M059J (cell line): ENCODE measurements at regions not wholly inside any gene's neighbourhood (a gene's known extent, or its start where the extent isn't known, plus 50 kb on each side); places are given as distances from the start of the nearest gene placed in this dataset.
A peak's percentile ranks its signal among the peaks of the same experiment; 100 is the strongest.
"Not testable (repeated sequence)": the region's sequence is repeated elsewhere in the genome, so short reads cannot be mapped to it uniquely, and the experiment has no call there.

ENCODE experiments used
- DNase-seq: peaks from one replicate; pipeline ENCODE4 v3.0.0-alpha.2; 2012; ENCODE audit warnings: low read depth

GRCh38 chr2:190742431-190742830 lies 93.5 kb downstream of the NAB1 start:
- DNase-seq: no peak

GRCh38 chr2:190744041-190744440 lies 95.2 kb downstream of the NAB1 start:
- no peak for DNase-seq

- DNase-seq: no peak
These were observed 98.3 kb downstream of the NAB1 start for GRCh38 chr2:190746971-190747761.

DNA sequence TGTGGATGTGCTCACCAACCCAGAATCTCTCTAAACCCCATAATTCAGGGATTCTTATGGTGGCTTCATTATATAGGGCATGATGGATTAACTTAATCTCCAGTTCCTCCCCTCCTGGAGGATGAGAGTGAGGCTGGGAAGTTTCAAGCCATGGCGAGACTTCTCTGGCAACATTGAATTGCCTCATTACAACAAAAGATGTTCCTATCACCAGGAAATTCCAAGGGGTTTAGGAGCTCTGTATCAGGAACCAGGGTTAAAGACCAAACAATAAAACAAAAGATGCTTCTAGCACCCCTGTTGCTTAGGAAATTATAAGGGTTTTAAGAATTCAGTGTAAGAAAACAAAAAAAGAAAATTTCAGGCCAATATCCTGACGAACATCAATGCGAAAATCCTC lies 100.1 kb downstream of the NAB1 start:
- no peak for DNase-seq

DNA sequence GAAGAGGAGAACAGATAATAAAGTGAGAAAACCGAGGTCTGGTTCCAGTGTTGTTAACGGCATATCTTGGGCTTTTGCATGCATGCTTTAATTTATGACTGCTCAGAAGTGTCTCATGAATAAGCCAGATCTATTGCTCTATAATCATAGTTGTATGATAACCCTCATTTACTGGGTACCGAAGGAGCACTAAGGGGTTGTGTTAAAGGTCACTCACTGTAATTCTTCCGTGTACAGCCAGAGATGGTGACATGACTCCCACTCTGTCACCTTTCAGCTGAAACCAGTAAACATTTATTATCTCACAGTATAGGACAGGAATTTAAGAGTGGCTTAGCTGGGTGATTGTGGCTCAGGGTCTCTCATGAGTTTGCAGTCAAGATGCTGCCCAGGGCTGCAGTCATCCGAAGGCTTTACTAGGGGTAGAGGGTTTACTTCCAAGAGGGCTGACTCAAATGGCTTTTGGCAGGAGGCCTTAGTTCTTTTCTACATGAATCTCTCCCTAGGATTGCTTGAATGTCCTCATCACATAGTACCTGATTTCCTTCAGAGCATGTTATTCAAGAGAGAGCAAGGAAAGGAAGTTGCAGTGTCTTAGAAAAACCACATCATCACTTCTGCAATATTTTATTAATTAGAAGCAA lies 107.0 kb downstream of the NAB1 start:
- DNase-seq: no peak

DNA sequence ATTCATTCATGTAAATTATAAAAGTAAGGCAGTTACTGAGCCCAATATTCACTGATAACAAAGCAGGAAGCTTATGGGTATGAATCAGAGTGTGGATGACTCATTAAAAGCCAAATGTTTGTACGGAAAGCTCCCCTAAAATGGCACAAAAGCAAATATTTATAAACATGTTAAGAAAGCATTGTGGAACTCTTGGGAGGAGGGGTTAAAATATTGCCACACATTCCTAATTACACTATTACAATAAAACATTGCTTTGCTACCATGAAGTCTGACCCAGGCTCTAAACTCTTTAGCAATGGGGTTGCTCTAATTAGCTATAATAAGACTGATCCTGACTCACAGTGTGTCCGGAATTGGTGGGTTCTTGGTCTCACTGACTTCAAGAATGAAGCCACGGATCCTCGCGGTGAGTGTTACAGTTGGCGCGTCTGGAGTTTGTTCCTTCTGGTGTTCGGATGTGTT lies 110.9 kb downstream of the NAB1 start:
- DNase-seq: peak; percentile 89

DNA sequence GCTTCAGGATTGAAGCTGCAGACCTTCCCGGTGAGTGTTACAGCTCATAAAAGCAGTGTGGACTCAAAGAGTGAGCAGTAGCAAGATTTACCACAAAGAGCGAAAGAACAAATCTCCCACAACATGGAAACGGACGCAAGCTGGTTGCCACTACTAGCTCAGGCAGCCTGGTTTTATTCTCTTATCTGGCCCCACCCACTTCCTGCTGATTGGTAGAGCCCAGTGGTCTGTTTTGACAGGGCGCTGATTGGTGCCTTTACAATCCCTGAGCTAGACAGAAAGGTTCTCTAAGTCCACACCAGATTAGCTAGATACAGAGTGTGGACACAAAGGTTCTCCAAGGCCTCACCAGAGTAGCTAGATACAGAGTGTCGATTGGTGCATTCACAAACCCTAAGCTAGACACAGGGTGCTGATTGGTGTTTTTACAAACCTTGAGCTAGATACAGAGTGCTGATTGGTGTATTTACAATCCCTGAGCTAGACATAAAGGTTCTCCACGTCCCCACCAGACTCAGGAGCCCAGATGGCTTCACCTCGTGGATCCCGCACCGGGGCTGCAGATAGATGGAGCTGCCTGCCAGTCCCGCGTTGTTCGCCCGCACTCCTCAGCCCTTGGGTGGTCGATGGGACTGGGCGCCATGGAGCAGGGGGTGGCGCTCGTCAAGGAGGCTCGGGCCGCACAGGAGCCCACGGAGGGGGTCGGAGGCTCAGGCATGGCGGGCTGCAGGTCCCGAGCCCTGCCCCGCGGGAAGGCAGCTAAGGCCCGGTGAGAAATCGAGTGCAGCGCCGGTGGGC lies 111.7 kb downstream of the NAB1 start:
- DNase-seq: peak; percentile 5

DNA sequence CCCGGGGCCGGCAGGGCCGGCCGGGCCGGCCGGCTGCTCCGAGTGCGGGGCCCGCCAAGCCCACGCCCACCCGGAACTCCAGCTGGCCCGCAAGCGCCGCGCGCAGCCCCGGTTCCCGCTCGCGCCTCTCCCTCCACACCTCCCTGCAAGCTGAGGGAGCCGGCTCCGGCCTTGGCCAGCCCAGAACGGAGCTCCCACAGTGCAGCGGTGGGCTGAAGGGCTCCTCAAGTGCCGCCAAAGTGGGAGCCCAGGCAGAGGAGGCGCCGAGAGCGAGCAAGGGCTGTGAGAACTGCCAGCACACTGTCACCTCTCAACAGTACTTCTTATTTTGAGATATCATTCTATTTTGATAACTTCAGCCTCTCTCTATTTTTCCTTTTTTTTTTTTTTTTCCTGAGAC lies 112.3 kb downstream of the NAB1 start:
- DNase-seq: not testable (repeated sequence)

- no peak for DNase-seq
These were observed 113.7 kb downstream of the NAB1 start for GRCh38 chr2:190762566-190762965.

DNA sequence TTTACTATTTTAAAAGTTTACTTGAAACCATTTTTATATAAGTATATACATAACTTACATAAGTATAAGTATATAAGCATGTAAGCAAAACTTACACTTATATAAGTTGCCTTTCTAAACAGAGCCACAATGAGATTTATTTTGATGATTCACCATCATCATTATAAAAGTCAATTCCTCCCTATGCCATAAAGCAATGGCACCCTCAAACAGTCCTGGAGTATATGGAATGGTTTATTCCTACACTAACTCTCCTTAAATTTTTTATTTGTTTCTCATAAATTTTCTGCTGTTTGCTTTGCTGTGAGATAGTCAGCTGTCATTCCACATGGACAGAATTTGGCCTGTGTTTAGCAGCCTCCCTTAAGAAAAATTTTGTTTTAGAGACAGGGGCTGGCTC lies 114.2 kb downstream of the NAB1 start:
- no peak for DNase-seq

GRCh38 chr2:190763901-190764514 lies 115.1 kb downstream of the NAB1 start:
- no peak for DNase-seq

DNA sequence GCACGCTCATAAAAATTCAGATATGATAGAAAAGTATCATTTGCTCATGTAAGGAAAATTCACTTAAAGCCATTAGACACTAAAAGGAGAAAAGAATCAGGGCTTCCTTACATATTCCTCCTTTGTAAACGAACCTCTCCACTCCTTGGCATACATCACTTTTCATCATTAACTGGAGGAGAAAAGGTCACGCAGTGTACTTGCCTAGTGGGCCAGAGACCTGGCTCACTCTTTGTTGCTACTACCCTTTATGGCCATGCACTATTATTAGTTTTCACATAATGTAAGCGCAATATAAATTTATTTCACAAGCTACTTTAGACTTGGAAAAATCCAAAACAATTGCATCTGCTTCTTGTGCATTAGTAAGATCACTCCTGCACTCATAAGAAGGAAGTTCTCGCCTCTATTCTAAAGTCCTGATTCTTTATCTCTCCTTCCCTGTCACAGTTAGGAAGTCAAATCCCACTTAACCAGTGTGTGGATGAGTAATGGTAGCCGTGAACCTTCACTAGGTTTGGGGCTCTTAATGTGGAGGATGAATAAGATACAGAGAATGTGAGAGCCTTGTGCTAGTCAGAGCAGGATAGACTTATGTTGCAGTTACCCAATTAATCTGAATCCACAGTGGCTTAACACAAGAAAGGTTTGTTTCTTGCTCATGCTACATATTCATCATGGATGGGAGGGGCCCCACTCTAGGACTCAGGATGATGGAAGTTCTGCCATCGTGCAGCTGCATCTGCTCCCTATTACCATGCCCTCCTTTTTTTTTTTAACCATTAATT lies 115.0 kb upstream of the GLS start:
- DNase-seq: peak; percentile 90

GRCh38 chr2:190766174-190766572 lies 114.4 kb upstream of the GLS start:
- DNase-seq: peak; percentile 28

GRCh38 chr2:190766595-190766994 lies 114.0 kb upstream of the GLS start:
- DNase-seq: peak; percentile 18

GRCh38 chr2:190767821-190768220 lies 112.8 kb upstream of the GLS start:
- DNase-seq: no peak

DNA sequence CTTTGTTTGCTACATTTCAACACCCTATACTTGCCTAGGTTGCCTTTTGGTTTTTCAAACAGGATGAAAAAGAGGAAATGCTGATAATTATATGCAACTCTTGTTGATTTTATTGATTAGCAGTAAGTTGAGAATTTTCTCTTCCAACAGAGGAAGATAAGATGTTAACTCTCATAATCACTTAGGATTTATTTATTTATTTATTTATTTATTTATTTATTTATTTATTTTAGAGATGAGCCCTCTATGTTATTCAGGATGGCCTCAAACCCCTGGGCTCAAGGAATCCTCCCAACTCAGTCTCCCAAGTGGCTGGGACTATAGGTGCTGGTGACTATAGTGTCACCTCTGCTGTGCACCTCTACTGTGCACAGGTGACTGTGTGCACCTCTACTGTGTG lies 111.4 kb upstream of the GLS start:
- DNase-seq: no peak

DNA sequence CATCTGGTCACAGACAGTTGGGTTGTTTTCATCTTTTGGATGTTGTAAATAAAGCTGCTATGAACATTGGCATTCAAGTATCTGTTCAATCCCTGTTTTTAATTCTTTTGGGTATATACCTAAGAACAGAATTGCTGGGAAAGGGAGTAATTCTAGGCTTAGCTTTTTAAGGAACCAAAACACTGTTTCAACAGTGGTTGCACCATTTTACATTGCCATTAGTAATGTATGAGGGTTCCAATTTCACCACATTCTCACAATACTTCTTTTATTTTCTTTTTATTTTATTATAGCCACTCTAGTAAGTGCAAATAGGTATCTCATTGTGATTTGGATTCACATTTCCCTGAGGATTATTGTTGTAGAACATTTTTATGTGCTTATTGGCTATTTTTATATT lies 108.9 kb upstream of the GLS start:
- no peak for DNase-seq

- DNase-seq: no peak
These were observed 100.0 kb upstream of the GLS start for GRCh38 chr2:190780594-190780993.

DNA sequence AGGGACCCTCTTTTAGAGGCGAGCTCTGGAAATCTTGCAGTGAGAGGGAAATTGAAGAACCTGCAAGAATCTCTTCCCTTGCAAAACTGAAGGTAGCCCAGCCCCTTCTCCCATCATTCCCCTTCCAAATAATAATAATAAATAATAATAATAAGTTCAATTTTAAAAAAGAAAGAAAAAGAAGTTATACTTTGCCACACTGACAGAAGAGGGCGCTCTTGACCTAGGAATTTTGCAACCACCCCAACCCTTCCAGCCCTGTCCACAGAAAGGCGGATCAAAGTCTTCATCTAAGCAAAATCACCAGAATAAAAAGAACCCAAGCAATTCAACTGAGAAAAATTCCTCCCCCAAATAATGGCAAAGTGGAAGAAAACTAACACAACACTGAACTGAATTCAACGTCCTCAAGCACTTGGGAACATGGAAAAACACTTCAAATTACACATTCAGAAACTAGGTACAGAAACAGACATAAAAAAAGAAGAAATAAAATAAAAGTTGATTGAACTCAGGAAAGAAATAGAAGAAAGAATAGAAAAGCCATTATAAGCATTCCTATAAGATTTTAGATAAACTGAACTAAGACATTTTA lies 98.9 kb upstream of the GLS start:
- peak; percentile 53 for DNase-seq

- no peak for DNase-seq
These were observed 98.4 kb upstream of the GLS start for GRCh38 chr2:190782264-190782663.
